Left renal pelvis (tissue), 4 donors: ENCODE measurements at regions not wholly inside any gene's neighbourhood (a gene's known extent, or its start where the extent isn't known, plus 50 kb on each side); places are given as distances from the start of the nearest gene placed in this dataset.
"Not testable (repeated sequence)": the region's sequence is repeated elsewhere in the genome, so short reads cannot be mapped to it uniquely, and the experiment has no call there.

Source experiments
- DNase-seq, 4 donors: peaks; one replicate each; pipeline ENCODE4 v3.0.0-alpha.2; 2013; ENCODE audit warnings: low read depth in 4 of 4, low spot score in 3 of 4

GRCh38 chr4:66872661-66873060 is 672.6 kb downstream of the CENPC start:
- DNase-seq, result no peak

DNA sequence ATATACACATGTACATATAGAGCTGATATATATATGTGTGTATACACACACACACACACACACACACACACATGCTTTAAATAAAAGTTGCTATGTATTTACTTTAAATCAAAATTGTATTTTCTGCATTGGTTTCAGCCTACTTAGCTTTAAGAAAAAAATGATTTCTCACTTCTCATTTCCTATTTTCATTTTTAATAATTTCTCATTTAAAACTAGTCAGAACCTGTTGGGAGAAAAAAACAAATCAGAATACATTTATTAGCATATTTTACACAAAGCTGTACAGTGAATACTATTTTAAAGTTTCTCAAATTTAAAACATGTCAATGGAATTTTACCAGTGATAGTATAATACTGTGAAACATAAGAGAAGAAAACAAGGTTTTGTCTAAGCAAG is 681.8 kb downstream of the CENPC start:
- DNase-seq, result no peak

DNA sequence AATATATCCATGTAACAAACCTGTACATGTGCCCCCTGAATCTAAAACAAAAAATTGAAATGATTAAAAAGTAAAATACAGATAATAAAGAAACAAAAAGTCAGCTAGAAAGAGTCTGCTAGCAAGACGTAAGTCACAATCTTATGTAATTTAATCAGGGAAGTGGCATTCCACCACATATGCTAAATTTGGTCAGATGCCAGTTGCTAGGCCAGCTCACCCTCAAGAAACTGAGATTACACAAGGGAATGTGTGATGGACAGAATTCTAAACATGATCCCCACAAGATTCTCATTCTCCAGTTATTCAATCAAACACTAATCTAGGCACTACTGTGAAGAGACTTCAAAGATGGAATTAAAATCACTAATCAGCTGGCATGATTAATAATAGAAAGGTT is 689.3 kb downstream of the CENPC start:
- no peak for DNase-seq

GRCh38 chr4:66853845-66854244 is 691.5 kb downstream of the CENPC start:
- DNase-seq, result no peak

DNA sequence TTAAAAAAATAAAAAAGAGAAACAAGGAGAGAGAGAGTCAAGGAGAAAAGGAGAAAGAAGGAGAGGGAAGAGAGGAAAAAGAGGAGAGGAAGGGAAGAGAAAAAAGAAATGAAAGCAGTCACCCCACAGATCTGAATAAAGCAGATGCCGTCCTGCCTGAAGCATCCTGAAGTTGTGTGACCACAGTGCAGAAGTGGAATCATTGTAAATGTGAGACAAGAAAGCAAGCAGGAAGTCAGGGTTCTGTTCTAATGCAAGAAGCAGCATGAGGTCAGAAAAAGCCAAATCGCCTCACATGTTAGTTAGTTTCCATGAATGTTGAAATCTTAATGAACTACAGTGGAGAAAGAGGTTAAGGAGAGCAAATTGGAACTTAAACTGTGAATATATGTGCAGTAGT is 692.5 kb downstream of the CENPC start:
- no peak for DNase-seq

DNA sequence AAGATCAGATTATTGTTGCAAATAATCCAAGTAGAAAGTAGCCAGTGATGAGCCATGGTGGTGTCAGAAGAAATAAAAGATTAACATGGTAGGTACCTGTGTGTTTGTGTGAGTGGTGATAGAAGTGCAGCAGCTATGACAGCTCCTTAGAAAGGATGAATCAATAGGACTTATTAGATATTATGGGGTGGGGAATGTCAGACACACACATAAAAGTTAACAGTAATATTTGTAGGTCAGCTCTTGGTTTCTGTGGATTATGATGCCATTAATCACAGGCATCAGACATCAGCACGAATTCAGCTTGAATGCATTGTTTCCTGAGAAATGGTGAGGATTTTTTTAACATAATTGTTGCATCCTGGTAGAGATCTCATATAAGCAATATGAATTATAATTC is 695.7 kb downstream of the CENPC start:
- DNase-seq, result no peak

DNA sequence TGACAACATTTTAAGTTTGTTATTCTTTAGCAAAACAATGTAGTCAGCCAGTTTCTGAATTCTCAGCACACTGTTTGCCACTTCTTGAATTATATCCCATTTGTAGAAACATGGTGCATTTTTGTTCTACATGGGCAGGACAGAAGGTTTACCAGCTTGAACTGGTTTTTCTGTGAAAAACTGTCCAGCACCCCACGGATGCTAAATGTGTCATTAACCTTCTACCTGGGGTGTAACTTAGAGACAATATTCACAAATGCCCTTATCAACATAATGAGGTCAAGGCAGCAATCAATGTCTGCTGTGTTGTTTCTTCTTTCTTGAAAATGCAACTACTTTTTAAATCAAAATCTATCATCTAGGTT is 702.6 kb downstream of the CENPC start:
- no peak for DNase-seq

DNA sequence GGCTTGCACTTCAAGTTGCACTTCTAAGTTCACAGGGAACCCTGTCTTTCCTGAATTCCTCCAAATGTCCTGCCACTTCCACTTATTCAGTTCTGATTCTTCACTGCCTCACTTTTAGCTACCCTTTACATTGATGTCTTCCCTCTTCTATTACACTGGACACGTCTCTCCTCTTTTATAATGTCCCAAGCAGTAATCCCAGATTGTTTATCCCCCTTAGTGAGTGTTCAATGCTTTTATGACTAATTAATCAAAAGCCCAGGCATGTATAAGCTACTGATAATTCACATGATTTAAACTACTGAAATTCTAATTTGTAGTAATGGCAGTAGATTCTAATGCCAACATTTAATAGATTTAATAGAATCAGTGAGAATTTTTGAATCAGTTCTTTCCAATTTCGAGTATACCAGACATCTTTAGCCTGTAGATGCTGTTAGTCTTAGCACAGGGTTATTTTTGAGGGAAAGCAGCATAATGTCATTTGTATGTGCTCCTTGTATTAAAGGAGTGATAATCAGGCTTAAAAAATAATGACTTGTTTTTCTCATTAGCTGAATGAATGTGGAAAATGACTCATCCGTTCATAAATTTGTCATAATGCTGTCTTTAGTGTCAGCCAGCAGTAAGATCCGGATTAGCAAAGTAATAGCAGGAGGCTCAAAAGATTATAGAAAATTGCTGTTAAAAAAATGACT is 703.1 kb downstream of the CENPC start:
- DNase-seq, result no peak

DNA sequence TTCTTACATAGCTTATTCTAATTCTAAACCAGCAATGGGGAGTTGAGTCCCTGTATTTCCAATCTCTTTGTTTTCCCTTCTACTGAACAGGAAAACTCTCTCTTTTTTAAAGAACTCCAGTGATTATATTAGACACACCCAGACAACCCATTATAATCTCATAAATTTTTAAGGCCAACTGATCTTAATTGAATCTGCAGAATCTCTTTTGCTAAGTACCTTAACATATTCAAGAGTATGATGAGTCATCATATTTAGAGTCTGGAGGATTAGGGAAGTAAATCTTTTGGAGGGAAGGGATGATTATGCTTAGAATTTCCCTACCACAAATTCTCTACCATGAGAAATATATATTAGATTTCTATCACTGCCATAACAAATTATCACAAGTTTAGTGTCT is 705.1 kb downstream of the CENPC start:
- no peak for DNase-seq

DNA sequence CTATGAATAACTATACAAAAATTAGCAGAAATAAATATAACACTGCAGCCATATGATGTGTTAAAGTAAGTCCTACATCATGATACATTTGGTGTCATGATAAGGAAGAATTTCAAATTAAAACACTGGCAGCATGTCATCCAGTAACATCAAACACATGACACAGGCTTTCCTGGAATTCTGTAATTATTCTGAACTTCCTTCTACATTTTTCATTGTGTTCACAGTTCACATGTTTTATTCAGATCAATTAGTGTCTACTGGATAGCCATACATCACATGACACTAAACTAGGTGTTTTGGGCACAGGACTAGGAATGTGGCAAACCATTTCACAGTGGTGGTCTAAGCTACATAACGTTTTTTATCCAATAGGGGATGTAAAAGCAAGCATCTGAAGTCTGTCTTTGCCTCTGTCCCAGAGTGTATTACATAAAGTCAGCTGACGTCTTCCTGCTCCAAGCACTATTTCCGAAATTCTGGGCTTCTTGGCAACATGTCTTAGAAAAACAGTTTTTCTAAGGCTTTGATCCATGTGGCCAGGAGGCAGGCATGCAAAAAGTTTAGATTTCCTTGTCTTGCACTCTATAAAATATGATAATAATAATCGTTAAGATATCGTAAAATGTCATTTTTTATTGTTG is 707.9 kb downstream of the CENPC start:
- peak in 1 of 4 donors; percentile 19 for DNase-seq

DNA sequence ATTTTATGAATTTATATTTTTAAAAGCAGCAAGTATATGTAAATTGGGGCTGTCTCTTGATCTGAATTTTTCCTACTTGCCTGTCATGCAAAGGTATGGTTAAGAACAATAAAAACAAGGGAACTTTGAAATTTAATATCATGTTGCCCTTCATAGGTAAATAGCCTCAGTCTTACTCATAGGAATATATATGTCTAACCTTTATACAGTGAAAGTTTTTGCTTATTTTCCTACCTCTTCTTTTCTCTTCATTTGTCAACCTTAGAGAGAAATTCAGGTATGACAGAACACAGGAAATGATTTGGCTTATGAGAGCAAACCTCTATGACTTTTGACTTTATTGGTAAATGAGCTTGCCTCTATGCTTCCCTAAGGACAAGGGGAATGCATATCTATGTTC is 716.0 kb downstream of the CENPC start:
- no peak for DNase-seq

GRCh38 chr4:66820681-66821080 is 724.6 kb downstream of the CENPC start:
- DNase-seq, result no peak

- no peak for DNase-seq
Measured at GRCh38 chr4:66814277-66814676, 731.0 kb downstream of the CENPC start.

DNA sequence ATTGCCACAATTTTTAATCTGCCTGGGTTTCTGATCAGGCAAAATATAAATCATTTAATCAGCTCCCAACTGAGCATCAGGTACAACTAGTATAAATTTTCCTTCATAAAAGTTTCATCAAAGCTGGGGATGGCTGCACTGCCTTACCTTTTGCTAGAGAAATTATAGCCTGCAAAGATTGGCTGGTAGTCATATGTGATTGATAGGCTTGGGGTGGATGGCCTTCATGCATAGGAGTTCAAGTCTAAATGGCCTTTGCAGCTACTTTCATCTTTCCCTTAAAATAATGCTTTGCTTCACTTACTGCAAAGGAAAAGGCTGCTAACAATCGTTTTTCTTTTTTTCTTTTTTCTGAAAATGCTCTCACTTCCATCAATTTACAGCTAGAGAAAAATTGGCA is 739.7 kb downstream of the CENPC start:
- DNase-seq, result no peak

DNA sequence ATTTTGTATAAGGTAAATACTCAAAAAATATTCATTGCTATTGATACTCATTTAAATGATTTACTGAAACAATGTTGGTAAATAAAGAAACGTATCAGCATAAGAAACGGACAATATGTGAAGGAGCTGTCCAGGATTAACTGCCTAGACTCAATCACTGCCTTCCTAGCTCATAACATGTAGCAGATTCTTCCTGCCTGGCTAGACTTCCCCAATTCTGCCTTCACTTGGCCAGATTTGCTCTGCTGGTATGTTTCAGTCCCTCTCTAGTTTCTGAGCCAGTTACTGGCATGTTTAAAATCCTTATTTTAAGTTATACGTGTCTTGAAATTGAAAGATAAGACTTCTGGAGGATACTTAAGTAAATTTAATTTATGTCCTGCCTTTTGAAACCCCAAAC is 740.3 kb downstream of the CENPC start:
- DNase-seq, result no peak

DNA sequence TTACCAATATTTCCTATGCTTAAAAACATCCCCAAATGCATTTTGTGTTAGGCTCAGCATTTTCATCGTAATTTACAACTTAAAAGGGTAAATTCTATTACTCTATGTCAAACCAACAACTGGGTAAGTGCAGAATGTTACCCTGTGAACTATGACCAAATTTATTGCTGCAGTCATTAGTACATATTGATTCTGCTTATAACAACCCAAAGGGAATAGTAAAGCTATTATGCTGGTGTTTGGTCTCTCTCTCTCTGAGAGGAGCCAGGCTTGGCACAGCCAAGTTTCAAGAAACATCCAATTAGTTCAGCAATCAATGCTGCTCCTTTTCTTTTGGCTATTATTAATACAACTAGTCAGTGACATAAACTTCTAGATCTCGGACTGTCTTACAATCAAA is 747.7 kb downstream of the CENPC start:
- DNase-seq, result no peak

DNA sequence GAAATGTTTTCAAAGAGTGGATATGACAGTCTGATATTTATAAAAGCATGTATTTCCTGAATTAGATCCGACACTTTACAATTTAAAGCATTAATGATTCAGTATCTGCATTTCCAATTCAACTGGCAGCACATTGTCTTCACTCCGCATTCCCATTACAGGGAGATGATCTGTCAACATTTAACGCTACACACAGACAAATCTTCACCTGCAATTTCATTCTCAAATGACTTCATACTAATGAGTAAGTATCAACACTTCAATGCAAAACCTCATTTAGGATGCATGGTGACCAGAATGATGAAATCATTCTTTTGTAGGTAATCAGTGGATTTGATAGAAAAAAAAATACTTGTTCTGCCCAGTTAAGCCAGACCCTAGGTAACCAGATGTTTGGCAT is 749.6 kb downstream of the CENPC start:
- no peak for DNase-seq

DNA sequence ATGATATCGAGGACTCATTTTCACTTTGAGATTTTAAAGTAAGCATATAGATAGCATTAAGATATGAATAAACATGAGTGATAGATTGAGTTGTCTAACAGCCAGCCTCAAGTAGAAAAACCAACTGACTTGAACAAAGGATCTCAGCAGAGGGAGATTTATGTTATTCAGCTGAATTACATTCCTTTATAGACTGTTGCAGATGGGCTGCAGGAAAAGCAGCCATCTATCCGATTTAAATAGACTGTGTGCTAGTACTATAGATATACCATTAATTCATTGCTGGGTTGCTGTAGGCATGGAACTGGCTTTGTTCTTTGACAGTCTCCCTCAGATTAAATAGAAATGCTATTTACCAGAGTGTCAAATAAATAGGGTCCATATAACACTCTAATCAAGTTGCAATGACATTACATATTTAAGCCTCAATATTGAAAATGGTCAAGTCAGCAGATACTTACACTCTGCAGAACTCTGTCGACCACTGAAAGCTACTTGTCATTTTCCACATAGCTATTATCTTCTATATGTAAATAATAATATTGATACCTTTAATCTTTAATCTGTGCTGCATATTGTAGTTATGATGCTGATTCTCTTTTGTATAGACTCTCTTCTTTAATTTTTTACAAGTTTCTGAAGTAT is 750.8 kb downstream of the CENPC start:
- no peak for DNase-seq

GRCh38 chr4:66791686-66792085 is 753.6 kb downstream of the CENPC start:
- no peak for DNase-seq

DNA sequence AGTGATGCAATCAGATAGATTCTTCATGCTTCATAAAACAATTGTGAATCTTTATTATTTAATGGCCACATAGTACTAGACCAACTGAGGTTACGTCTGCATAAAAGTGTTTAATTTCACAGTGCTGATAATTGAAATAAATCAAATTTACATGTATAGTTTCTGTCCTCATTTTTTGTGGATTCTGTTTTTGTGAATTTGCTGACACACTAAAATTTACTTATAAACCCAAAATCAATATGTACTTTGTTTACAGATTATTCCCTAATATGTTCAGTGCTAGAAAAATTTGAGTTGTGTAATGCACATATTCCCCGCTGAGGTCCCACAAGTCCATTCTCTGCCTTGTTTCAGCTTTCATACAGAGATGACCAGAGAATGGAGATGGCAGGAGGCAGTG is 759.8 kb downstream of the CENPC start:
- no peak for DNase-seq

GRCh38 chr4:66782751-66783150 is 762.6 kb downstream of the CENPC start:
- DNase-seq, result not testable (repeated sequence)

GRCh38 chr4:66777097-66777496 is 768.2 kb downstream of the CENPC start:
- no peak for DNase-seq
